Activated T-helper 1 cell treated with anti-CD3 and anti-CD28 coated beads, Interleukin-12 subunit alpha, Interleukin-12 subunit beta, Interleukin-2, Interleukin-4 antibody, amounts not matched to agents 30 ng/mL and 10 ng/mL and 1 ng/mL, durations not matched to agents 14 hours and 24 hours and 36 hours (primary cell): ENCODE measurements at regions not wholly inside any gene's neighbourhood (a gene's known extent, or its start where the extent isn't known, plus 50 kb on each side); places are given as distances from the start of the nearest gene placed in this dataset.

Experiments used
- DNase-seq: peaks from one replicate; pipeline ENCODE4 v3.0.0; 2021; ENCODE audit warnings: low spot score
- H3K27ac Mint-ChIP-seq: one replicate; pipeline ENCODE4 v1.8.0; 2021; ENCODE audit warnings: mild to moderate bottlenecking, mixed read lengths
- H3K27me3 Mint-ChIP-seq: one replicate; pipeline ENCODE4 v1.8.0; 2022; ENCODE audit warnings: mild to moderate bottlenecking, moderate library complexity, mixed read lengths; ENCODE audit not compliant: insufficient read depth
- H3K36me3 Mint-ChIP-seq: one replicate; pipeline ENCODE4 v1.8.0; 2021; ENCODE audit warnings: low read depth, mixed read lengths
- H3K4me1 Mint-ChIP-seq: one replicate; pipeline ENCODE4 v1.8.0; 2021; ENCODE audit warnings: low read depth, mixed read lengths
- H3K4me3 Mint-ChIP-seq: one replicate; pipeline ENCODE4 v1.8.0; 2021; ENCODE audit warnings: mild to moderate bottlenecking, moderate library complexity, mixed read lengths
- H3K9me3 Mint-ChIP-seq: one replicate; pipeline ENCODE4 v1.8.0; 2021; ENCODE audit warnings: mixed read lengths
- intact Hi-C: fragments of 100-400 bp; cut with micrococcal nuclease; formaldehyde crosslinking; loops from one replicate; pipeline ENCODE4 v1.15.1; 2024

GRCh38 chr5:74952406-74952805 lies 86.2 kb upstream of the FAM169A start:
- DNase-seq = no peak
- intact Hi-C loops = no loop called here
- H3K4me3 Mint-ChIP-seq = no peak overlapping the region

DNA sequence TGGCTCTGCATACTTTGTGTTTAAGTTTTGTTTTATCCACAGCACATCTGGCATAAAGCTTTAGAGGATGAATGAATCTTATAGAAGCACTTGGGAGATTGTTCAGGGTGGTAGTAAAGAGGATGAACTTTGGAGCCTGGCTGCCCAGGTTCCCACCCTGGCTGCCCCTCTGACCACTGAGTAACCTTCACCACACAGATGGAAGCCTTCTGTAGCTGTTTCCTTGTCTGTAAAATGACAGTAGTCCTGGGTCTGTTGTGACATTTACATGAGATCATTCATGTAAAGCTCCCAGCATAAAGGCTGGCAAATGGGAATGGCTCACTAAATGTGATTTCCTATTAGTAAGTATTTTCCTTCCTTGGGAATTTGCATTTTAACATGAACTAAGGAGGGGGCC lies 85.7 kb upstream of the FAM169A start:
- H3K4me1 Mint-ChIP-seq = no peaks in the 10 kb centered on the region
- intact Hi-C loops = no loop called here
- no peaks in the 10 kb centered on the region for H3K36me3 Mint-ChIP-seq
- peaks cover 19% of the 10 kb centered on the region for H3K27me3 Mint-ChIP-seq
- peaks cover 4% of the 10 kb centered on the region for H3K9me3 Mint-ChIP-seq
- no peak for DNase-seq
- H3K27ac Mint-ChIP-seq = no peak overlapping the region
- no peak overlapping the region for H3K4me3 Mint-ChIP-seq

More at GRCh38 chr5:74952406-74952805, 86.2 kb upstream of the FAM169A start:
- H3K36me3 Mint-ChIP-seq = no peaks in the 10 kb centered on the region
- H3K9me3 Mint-ChIP-seq = peaks cover 4% of the 10 kb centered on the region
- H3K4me1 Mint-ChIP-seq = no peaks in the 10 kb centered on the region
- peaks cover 19% of the 10 kb centered on the region for H3K27me3 Mint-ChIP-seq
- H3K27ac Mint-ChIP-seq = no peak overlapping the region

DNA sequence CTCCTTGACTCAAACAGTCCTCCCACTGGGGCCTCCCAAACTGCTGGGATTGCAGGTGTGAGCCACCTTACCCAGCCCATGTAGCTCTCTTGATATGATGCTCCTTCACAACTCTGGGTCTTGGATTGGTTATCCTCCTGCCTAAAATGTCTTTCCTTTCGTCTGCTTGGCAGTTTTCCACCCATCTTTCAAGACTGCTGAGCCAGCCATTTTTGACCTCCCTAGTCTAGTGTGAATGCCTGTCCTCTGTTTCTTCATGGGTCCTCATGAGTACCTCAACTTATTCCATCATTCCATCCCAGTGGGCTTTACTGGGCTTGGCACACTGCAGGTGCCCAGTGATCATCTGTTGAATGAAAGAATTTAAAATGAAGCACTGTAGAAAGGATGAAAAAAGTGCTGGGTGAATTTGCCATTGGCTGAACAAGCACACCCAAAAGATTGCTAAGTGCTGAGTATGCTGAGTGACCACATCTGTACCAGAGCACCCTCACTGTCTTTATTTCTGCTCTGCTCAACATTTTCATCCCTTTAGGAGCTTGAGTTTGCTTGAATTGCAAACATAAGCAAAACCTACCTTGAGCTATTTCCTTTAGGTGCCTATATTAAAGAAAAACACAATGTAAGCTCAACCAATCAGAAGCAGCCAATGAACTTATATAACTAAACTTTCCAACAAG lies 84.8 kb upstream of the FAM169A start:
- intact Hi-C loops = no loop called here
- DNase-seq = no peak
- no peaks in the 10 kb centered on the region for H3K36me3 Mint-ChIP-seq
- peaks cover 4% of the 10 kb centered on the region for H3K9me3 Mint-ChIP-seq
- H3K27me3 Mint-ChIP-seq = peaks cover 24% of the 10 kb centered on the region
- H3K27ac Mint-ChIP-seq = no peak overlapping the region
- peaks cover 2% of the 10 kb centered on the region for H3K4me1 Mint-ChIP-seq
- no peak overlapping the region for H3K4me3 Mint-ChIP-seq

DNA sequence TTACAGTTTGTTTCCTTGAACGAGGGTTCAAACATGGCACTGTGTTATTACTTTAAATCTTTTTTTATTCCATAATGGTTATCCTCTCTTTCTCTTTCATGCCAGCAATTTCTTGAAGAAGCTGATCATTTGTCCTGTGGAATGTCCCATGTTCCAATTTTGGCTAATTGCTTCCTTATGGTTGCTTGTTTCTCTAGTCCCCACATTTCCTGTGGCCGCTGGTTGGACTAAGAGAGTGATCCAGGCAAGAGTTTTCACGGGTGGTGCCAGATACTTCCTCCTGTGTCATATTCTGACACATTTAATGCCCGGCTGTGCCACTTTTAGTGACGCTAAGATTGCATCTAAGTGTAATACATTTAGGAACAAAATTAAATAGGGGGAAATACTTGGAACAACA lies 83.8 kb upstream of the FAM169A start:
- intact Hi-C loops = loop anchor here (10.0 kb wide), 2 partner anchors 285 to 715 kb away; partner anchors contain the start of gene ANKRD31
- Mint-ChIP-seq H3K9me3 (no peaks in the 10 kb centered on the region), H3K27me3 (peaks cover 26% of the 10 kb centered on the region), H3K4me1 (peaks cover 11% of the 10 kb centered on the region), H3K27ac (no peak overlapping the region), H3K36me3 (no peaks in the 10 kb centered on the region), H3K4me3 (no peak overlapping the region)
- DNase-seq = no peak

- H3K36me3 Mint-ChIP-seq = no peaks in the 10 kb centered on the region
- no peaks in the 10 kb centered on the region for H3K9me3 Mint-ChIP-seq
- no peak overlapping the region for H3K4me3 Mint-ChIP-seq
- H3K4me1 Mint-ChIP-seq = peaks cover 11% of the 10 kb centered on the region
- DNase-seq = no peak
- H3K27me3 Mint-ChIP-seq = peaks cover 34% of the 10 kb centered on the region
- intact Hi-C loops = loop anchor here (10.0 kb wide), 2 partner anchors 287 to 717 kb away; partner anchors contain the start of gene ANKRD31
- H3K27ac Mint-ChIP-seq = no peak overlapping the region
These were observed 81.9 kb upstream of the FAM169A start for GRCh38 chr5:74948031-74948546.

- H3K27ac Mint-ChIP-seq = no peak overlapping the region
- DNase-seq = no peak
- intact Hi-C loops = loop anchor here (10.0 kb wide), 2 partner anchors 288 to 718 kb away; partner anchors contain the start of gene ANKRD31
- H3K36me3 Mint-ChIP-seq = no peaks in the 10 kb centered on the region
- peaks cover 11% of the 10 kb centered on the region for H3K4me1 Mint-ChIP-seq
- no peaks in the 10 kb centered on the region for H3K9me3 Mint-ChIP-seq
- H3K4me3 Mint-ChIP-seq = no peak overlapping the region
- peaks cover 33% of the 10 kb centered on the region for H3K27me3 Mint-ChIP-seq
These were observed 80.3 kb upstream of the FAM169A start for GRCh38 chr5:74946471-74946870.

DNA sequence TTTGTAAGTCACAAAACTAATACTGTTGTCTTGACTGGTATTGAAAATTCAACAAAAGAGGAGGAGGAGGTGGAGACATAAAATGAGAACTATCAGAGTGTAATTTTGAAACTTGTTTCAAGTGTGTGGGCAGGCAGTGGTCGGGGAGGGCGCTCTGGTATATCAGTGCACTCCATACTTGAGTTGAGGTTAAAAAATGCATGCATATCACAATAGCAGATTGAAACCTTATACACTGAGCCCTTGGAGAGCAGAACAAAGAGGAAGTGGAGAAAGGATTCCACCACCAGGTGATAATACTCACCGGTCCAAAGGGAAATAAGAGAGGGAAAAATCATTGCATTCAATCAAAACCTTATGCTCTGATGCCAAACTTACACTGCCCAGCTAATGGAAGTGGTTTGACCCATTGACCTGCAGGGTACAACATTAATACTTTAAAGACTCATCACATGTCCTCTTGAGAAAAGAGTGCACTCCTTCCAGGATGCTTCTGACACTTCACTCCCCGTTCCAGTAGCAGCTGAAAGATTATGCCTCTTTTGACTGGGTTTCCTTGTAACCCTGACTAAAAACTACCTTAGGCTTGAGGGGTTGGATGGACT lies 79.5 kb upstream of the FAM169A start:
- H3K27ac Mint-ChIP-seq = peak overlapping the region; percentile 20
- peak; percentile 11 for DNase-seq

GRCh38 chr5:74943905-74944304 lies 77.7 kb upstream of the FAM169A start:
- intact Hi-C loops = loop anchor here (10.0 kb wide), 2 partner anchors 291 to 721 kb away; partner anchors contain the start of gene ANKRD31
- H3K27me3 Mint-ChIP-seq = peaks cover 26% of the 10 kb centered on the region
- no peaks in the 10 kb centered on the region for H3K9me3 Mint-ChIP-seq
- no peak overlapping the region for H3K4me3 Mint-ChIP-seq
- no peaks in the 10 kb centered on the region for H3K36me3 Mint-ChIP-seq
- H3K27ac Mint-ChIP-seq = no peak overlapping the region
- H3K4me1 Mint-ChIP-seq = peaks cover 11% of the 10 kb centered on the region
- no peak for DNase-seq

More for the DNA sequence above, 79.5 kb upstream of the FAM169A start:
- peaks cover 11% of the 10 kb centered on the region for H3K4me1 Mint-ChIP-seq
- no peak overlapping the region for H3K4me3 Mint-ChIP-seq
- no peaks in the 10 kb centered on the region for H3K36me3 Mint-ChIP-seq
- no peaks in the 10 kb centered on the region for H3K9me3 Mint-ChIP-seq
- intact Hi-C loops = loop anchor here (1.0 to 10.0 kb wide), 4 partner anchors 29 to 719 kb away; partner anchors contain the start of gene ANKRD31
- peaks cover 33% of the 10 kb centered on the region for H3K27me3 Mint-ChIP-seq

- no peak overlapping the region for H3K4me3 Mint-ChIP-seq
- H3K36me3 Mint-ChIP-seq = no peaks in the 10 kb centered on the region
- H3K4me1 Mint-ChIP-seq = peaks cover 19% of the 10 kb centered on the region
- DNase-seq = no peak
- H3K27me3 Mint-ChIP-seq = peaks cover 20% of the 10 kb centered on the region
- intact Hi-C loops = loop anchor here (10.0 kb wide), 2 partner anchors 292 to 722 kb away; partner anchors contain the start of gene ANKRD31
- H3K27ac Mint-ChIP-seq = no peak overlapping the region
- H3K9me3 Mint-ChIP-seq = no peaks in the 10 kb centered on the region
These were observed 76.6 kb upstream of the FAM169A start for GRCh38 chr5:74942622-74943286.

- Mint-ChIP-seq H3K9me3 (no peaks in the 10 kb centered on the region), H3K4me1 (peaks cover 27% of the 10 kb centered on the region), H3K27me3 (peaks cover 13% of the 10 kb centered on the region), H3K36me3 (no peaks in the 10 kb centered on the region), H3K4me3 (no peak overlapping the region), H3K27ac (no peak overlapping the region)
- intact Hi-C loops = loop anchor here (10.0 kb wide), 2 partner anchors 294 to 724 kb away; partner anchors contain the start of gene ANKRD31
- DNase-seq = no peak
These were observed 74.7 kb upstream of the FAM169A start for GRCh38 chr5:74940782-74941353.

DNA sequence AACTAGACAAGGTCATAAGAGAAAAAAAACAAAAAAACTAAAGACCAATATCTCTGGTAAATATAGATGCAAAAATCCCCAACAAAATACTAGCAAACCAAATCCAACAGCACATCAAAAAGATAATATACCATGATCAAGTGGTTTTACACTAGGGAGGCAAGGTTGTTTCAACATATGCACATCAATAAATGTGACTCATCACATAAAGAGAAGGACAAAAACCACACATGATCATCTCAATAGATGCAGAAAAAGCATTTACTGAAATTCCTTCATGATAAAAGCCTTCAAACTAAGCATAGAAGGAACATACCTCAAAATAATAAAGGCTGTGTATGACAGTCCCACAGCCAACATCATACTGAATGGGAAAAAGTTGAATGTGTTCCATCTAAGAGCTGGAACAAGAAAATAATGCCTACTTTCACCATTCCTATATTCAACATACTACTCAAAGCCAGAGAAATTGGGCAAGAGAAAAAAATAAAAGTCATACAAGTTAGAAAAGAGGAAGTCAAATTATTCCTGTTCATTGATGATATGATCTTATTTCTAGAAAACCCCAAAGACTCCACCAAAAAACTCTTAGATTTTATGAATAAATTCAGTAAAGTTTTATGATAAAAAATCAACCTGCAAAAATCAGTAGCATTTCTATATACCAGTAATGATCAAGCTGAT lies 72.2 kb upstream of the FAM169A start:
- Mint-ChIP-seq H3K27me3 (peaks cover 4% of the 10 kb centered on the region), H3K9me3 (no peaks in the 10 kb centered on the region), H3K27ac (no peak overlapping the region), H3K4me3 (no peak overlapping the region), H3K36me3 (no peaks in the 10 kb centered on the region), H3K4me1 (peaks cover 38% of the 10 kb centered on the region)
- no peak for DNase-seq
- intact Hi-C loops = loop anchor here (5.0 kb wide), 1 partner anchor 1041 kb away; no protein-coding TSS in a partner anchor

DNA sequence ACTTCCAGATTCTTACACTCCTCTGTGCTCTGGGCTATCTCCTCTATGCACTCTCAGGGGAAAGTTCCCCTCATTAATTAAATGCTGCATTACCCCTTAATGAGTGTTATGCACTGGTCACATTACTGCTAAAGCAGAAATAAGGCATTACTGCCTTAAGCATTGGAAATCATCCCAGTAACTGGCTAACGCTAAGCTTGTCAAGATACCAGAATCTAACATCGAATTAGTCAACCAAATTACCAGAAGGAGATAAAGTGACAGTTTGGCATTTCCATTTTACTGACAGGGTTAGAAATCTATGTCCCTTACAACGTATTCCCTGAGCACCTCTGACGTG lies 69.5 kb upstream of the FAM169A start:
- Mint-ChIP-seq H3K4me1 (peaks cover 38% of the 10 kb centered on the region), H3K4me3 (peak overlapping the region; percentile 50), H3K9me3 (no peaks in the 10 kb centered on the region), H3K36me3 (no peaks in the 10 kb centered on the region), H3K27ac (peak overlapping the region; percentile 42), H3K27me3 (peaks cover 2% of the 10 kb centered on the region)
- intact Hi-C loops = loop anchor here (1.0 to 5.0 kb wide), 3 partner anchors 114 to 1038 kb away; partner anchors contain the start of gene HMGCR
- DNase-seq = no peak
